COR-L47 (cell line): ENCODE measurements at regions not wholly inside any gene's neighbourhood (a gene's known extent, or its start where the extent isn't known, plus 50 kb on each side); places are given as distances from the start of the nearest gene placed in this dataset.
"Not testable (repeated sequence)": the region's sequence is repeated elsewhere in the genome, so short reads cannot be mapped to it uniquely, and the experiment has no call there.

Experiments
- DNase-seq: peaks from one replicate; lab custom pipeline; 2025; lab: John Stamatoyannopoulos, UW

DNA sequence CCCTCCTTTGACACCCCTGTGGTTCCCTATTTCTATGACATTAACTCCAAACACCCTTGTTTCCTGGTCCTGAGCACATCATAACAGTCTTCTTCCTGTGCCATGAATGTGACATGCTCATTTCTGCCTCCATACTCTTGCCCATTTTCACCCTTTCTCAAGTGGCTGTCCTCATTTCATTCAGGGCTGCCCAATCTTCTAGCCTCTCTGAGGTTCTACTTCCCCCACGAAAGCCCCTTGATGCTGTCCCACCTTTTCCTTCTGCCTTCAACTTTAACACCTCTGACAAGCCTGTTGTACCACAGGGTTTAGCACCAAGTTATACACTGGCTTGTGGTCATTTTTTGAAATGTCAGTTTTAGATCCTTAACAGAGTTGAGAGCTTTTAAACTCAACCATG is 136.2 kb upstream of the BOD1L1 start:
- DNase-seq: no peak

DNA sequence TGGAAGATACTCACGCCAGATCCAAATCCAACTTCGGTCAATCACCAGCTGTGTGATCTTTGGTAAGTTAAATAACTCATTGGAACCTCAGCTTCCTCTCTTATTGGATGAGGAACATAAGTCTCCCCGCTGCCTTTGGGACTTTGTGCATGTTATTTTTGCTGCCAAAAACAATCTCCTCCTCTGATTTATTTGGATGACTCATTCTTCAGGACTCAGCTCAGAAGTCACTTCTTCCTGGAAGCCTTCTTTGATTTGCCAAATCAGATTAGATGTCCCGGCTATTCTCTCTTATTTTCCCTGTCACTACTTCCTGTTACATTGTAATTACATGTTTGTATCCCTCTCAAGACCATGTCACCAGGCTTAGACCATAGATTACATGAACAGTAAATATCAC is 138.0 kb upstream of the BOD1L1 start:
- no peak for DNase-seq

DNA sequence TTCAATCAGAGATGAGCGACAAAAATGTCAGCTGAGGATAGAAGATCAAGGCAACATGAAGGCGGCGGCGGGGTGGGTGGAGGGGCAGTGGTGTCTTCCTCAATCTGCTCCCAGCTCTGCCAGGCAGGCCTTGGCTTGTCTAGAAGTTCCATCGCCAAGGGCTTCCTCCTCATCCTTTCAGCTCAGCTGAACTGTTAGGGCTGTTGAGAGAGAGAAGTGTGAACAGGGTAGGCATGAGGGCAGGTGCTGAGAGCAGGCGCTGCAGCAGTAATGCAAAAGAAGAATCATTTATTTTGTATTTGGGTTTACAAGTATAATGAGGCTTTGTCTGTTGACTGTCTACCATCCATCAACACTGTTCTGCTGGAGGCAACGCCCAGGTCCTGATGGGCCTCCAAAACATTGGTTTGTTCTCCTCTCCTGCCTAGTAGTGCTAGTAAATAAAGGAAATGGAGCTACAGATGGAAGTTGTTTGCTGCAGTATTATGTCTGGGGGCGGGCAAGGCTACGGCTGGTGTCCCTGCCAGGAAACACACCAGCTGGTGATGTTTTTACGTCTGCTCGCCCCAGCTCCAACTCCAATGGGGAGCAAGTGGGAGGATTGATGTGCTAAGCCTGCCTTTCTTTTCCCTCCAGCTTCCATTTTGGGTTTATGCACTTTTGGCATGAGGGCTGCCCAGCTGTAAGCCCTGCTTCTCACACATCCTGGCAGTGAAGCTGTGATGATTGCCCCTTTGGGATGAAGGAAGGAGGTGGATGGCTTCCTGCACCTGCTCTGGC is 139.4 kb upstream of the BOD1L1 start:
- no peak for DNase-seq

DNA sequence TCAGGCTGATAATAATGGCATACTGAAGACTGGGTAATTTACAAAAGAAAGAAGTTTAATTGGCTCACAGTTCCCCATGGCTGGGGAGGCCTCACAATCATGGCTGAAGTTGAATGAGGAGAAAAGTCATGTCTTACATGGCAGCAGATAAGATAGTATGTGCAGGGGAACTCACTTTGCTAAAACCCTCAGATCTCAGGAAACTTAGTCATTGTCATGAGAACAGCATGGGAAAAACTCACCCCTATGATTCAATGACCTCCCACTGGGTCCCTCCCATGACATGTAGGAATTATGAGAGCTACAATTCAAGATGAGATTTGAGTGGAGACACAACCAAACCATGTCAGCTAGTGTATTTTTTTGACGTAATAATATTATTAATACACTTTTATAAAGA is 149.8 kb upstream of the BOD1L1 start:
- DNase-seq: no peak

DNA sequence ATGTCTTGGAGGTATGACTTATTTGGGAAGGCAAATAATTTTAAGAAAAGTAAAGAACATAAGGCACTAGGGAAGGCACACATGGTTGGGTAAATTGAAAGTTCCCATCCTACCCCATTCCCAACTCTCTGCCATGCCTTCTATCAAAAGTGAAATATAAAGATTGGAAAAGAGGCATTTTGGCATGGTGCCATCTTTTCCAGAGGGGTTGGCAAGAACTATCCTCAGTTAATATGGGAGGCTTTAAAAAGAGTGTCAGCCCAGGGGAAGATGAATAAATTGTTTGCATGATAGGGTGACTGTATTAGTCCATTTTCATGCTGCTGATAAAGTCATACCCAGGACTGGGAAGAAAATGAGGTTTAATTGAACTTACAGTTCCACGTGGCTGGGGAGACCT is 150.8 kb upstream of the BOD1L1 start:
- no peak for DNase-seq

DNA sequence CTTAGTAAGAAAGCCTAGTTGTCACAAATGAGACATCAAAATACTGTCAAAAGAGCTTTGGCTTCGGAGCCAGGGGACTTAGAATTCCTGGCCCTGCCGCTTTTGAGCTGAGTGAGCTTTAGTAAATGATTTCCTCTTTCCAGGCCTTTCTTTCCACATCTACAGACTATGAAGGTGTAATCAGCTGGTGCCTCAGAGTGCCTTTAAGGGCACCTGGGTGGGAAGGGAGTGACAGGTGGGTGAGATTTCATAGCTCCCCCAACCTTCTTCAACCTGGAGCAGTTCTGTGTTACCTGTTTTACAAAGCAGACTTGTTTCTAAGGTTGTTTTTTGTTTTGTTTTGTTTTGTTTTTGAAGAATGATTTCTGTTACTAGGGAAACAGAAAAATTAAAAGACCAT is 154.7 kb upstream of the BOD1L1 start:
- DNase-seq: no peak

DNA sequence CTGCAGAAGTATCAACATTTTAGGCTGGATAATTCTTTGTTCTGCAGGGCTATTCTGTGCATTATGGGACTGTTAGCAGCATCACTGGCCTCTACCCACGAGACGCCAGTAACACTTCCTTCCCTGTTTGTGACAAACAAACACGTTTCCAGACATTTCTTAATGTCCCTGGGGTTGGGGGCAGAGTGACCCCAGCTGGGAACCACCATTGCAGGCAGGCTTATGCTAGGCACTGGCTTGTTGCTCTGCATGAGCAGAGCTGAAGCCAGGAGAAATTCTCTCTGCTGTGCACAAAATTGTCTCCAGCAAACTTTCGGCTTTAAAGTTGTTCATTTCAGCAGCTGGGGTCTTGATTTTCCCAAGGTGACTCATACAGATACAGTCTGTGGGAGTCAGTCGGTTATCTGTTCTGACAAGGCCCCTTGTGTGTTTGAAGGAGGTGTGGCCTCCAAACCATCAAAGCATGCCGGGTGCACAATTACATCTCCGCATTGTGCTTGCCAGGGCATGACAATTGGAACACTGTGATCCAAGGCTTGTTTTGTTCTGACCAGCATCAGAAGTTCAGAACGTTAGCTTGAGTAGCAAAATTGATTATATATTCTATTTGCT is 156.4 kb upstream of the BOD1L1 start:
- no peak for DNase-seq

DNA sequence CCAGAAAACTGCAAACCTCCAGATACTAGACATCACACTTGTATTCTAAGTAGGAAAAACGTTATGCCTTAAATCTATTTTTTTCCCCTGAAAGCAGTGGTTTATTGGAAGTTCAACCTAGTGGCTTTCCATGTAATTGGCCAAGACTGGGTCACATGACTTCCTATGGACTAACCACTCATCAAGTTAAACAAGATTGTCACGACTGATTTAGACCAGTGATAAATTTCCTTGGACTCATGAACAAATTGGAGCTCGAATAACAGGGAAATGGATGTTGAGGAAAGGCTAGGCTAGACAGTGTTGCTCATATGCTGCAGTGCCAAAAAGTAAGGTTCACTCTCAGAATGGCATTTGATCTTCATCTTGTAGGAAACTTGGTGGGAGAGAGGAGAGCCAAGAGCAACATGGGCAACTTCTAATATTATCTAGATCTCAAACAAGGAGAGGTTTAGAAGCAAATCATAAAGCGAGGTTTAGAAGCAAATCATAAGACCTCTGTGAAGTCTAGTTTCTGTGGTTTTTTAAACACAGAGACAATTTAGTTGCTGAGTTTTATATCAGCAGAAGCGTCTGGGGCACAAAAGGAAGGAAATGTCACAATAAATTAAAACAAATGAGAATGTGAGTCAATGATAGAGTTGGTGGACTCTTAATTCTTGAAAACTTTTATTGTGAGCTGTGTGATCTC is 165.6 kb upstream of the BOD1L1 start:
- no peak for DNase-seq

DNA sequence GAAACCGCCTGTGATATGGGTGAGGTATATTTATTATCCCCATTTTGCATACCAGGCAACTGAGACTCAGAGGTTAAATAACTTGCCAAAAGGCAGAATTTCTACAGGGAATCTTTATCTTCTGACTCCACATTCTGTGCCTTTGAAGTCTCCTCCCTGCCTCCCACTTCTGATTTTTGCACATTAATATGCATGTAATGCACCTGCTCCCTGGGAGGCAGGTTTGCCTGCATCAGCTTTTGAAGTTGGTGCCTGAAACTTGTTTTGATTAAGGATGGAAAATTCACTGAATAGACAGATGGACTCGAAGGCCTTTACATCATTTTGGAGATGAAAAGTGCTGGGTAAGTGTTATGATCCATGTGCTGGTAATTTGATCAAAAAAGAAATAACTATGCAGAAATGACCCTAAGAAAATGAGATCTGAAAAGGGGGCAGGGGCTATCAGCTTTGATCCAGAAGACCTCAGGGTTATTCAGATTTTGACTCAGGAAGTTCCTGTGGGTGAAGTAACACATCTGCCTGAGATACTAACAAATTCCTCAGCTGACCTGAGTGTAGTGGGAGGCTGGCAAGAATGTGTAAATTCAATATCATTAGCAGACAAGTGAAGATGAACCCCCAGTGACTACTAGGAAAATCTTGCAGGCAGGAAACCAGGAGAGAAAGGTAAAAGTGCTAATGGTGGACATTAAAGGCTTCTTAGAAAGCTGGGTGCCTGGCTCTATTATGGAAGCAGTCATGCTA is 167.5 kb upstream of the BOD1L1 start:
- DNase-seq: no peak

DNA sequence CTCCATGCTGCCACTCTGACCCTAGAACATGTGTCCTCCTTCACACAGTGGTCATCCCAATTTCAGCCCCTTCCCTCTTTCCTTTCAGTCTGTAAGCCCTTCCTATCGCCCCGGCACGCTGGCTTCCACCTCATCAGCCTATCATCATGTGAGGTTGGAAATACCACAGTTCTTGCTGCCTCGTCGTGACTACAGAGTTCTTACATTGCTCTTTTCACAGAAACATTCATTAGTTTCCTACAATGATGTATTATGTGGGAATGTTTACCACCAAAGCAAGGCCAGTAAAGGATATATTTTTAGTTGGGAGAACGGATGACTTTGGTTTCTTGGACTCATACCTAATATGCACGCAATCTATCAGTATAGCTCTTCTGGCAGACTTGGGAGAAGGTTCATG is 169.5 kb upstream of the BOD1L1 start:
- no peak for DNase-seq

DNA sequence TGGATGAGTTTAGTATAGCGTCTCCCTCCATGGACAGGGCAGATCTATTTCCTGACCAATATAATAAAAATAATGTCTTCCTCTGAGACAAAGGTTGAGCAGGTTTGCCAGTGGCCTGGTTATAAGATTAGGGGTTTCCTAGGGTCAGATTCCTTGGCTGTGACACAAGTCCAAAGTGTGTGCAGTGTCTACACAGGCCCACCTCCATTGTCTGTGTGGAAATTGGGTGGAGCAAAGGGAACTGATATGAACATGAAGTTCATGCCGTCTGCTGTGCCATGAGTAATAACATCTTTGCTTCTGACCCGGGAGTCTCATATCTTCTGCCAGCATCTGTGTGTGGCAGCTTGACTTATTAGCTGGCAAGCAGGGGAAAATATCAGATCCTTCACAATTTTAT is 187.7 kb upstream of the BOD1L1 start:
- no peak for DNase-seq

DNA sequence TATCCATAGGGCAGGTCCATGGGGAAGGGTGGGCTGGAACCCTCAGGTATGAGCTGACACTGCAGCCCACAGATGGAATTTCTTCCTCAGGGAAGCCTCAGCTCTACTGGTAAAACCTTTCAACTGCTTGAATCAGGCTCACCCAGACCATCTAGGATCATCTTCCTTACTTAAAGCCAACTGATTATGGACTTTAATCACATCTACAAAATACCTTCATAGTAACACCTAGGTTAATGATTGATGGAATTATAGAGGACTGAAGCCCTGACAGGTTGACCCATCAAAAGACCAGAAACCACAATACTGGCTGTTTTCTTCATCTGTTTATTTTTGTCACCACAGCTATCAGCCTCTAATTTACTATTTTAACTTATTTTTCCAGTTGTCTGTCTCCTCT is 188.9 kb upstream of the BOD1L1 start:
- no peak for DNase-seq

DNA sequence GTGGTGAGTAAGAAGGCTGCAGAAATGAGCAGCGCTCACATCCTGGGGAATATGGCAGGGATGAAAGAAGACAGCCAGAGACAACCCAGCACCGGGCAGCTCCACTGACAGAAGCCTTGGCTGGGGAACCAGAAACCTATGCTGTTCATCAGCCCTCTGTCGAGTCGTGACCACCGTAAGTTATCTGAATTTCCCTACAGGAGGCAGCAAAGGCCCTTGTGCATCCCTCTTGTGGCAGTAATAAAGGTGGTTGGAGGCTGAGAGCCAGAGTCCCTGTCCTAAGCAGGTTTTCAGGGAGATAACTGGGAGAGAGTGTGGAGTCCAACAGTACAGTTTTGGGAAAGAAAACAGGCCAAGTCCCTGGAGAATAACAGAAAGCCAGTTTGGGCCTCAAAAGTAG is 194.0 kb upstream of the BOD1L1 start:
- no peak for DNase-seq

DNA sequence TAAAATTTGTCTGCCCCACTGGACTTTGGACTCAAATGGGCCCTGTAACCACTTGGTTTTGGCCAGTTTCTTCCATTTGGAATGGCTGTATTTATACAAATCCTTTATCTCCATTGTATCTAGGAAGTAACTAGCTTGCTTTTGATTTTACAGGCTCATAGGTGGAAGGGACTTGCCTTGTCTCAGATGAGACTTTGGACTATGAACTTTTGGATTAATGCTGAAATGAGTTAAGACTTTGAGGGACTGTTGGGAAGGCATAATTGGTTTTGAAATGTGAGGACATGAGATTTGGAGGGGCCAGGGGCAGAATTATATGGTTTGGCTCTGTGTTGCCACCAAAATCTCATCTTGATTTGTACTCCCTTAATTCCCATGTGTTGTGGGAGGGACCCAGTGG is 198.3 kb upstream of the BOD1L1 start:
- DNase-seq: not testable (repeated sequence)

DNA sequence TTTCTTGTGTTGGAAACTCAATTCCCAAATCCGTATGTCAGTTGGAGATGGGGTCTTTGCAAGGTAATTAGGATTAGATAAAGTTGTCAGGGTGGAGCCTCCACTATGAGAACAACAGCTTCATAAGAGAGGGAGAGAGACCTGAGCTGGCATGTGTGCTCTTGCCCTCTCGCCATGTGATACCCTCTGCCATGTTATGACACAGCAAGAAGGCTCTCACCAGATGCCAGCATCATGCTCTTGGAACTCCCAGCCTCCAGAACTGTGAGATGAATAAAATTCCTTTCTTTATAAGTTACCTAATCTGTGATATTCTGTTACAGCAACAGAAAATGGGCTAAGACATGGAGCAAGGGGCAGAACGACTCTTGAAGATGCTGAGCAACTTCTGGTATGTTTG is 201.9 kb upstream of the BOD1L1 start:
- no peak for DNase-seq

DNA sequence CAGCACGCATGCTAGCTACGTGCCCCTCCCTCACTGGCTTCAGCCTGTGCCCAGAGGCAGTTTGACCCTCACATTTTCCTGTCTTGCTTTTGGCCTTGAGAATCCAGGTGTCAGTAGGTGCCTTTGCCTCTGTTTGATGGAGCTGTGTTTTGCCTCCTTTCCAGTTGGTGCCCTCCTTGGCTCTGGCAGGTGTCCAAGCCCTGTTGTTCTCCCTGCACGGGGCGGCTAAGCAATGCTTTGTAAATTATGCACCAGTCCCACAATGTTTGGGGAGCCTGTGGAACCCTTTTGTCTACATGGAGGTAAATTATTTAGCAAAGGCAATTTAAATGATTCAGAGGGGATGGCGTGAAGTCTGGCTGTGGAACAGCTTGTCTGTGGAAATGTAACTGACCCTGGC is 202.9 kb upstream of the BOD1L1 start:
- DNase-seq: peak; percentile 1

DNA sequence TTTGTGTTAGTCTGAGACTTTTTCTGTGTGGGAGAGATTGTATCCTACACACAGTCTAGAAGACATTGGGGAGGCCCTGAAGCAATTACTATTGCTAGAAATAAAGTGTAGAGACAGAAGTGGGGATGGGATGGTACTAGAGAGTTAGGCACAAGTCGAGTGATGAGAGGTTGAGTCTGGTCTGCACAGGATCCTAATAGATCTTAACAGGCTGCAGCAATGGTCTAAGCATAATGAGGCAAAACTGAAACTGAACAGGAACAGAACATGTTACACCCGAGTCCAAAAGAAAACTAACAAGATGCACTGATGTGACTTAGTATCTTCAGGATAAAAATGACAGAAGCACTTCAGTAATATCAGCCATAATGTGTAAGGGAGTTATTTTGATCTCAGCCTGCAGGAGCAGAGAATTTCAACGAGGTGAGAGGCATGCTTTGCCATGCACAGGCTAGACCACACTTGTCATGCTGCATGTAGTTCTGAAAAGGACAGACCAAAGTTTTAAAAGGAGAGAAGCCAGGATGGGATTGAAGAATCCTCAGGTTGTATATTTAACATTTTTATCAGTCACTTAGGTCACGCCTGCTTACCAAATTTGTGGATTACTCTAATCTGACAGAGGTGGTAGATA is 205.8 kb upstream of the BOD1L1 start:
- DNase-seq: no peak

DNA sequence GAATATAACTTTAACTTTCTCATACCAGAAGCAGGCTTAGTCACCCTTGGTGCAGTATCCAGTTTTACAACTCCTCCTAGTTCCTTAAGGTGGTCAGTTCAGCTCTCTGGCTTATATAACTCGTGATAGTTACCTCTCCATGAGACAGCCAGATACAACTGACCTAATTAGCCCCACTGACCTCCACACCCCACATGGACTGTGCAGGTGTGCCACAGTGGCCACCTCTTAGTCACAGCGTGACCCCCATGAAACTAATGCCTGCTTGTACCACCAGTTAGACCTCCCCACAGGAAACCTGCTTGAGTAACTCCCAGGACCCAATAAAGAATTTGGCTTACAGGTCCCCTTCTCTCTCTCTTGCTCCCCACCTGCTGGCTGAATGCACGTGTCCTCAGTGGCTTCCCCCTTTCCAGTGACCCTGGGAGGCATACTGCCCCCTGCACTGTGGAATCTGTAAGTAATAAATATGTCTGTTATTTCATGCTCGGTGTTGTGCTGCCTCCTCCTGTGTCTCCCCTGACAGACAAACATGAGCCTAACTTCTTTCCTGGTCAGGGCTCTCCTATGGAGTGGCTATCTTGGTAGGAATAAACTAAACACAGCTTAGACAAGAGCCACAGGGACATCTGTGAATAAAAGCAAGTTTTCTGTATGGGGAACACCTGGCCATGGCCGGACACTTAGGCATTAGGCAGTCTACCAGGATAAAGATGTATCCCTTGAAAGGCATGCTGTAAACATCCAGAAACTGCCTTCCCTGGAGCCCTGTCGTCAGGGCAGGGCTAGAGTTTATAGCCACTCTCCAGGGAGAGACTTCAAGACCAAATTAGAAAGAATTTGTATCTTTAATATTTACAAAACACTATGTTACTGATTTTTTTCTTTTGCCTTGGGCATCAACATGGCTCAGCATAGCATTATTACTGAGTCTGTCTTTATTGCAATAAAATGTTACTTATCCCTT is 209.7 kb upstream of the BOD1L1 start:
- DNase-seq: no peak

DNA sequence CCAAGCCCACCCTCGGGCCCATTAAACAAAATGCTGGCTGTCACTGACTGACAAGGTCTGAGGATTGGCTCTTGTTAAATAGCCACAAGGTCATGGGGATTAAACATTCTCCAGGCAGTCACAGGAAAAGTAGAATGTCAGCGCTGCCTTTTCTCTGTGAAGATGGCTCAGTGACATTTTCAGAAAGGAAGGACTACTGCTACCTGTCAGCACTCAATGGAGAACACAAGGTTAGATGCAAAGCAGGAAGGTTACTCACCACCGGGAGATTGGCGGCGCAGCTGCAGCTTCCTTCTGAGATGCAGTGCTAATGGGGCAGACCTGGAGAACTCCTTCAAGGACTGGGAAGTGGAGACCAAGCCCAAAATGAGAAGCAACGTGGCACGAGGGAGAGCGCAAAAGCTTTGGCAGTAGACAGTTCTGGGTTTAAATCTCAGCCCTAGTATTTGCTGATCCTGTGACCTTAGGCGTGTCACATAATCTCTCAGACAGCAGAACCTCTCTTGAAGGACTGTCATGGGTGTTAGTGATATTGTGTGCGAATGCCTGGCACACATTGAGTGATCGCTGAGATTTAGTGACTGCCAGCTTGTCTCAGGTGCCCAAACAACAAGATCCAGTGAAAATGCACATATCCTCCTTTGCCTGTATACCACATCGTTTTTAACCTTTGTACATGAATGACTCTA is 213.1 kb upstream of the BOD1L1 start:
- no peak for DNase-seq

DNA sequence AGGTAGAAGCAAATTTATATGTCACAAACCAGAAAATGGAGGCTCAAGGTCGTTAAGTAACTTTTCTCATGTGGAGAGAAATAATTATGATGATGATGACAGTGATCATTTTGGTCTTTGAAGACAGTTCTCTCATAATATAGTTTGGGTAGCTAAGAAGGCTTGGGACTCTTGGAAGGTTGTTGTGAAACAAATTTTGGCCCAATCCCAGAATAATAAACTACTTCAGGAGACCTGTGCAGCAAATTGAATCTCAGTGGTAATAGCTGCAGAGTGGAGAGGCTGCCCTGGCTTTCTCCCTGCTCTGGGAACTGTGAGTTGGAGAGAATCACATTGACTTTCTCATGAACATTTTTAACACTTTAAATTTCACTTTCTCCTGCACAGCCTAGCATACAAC is 217.2 kb upstream of the BOD1L1 start:
- DNase-seq: no peak
